ENCODE measurements at regions not wholly inside any gene's neighbourhood (a gene's known extent, or its start where the extent isn't known, plus 50 kb on each side); places are given as distances from the start of the nearest gene placed in this dataset.

- TF ChIP-seq CTCF (IDR thresholded peaks at IDR 0.05), result no peak
- H3K27me3 ChIP-seq (ENCODE audit: low read depth), result no peaks in the 10 kb centered on the region
- intact Hi-C loops (cut with DNase I), result no loop called here
- no peaks in the 10 kb centered on the region for H3K36me3 ChIP-seq
- no peaks in the 10 kb centered on the region for H3K4me1 ChIP-seq
- ATAC-seq (no peak), DNase-seq (no peak)
- no peaks in the 10 kb centered on the region for H3K9me3 ChIP-seq
- H3K4me3 ChIP-seq, result no peak overlapping the region
- no peak overlapping the region for H3K27ac ChIP-seq
These were observed 524.2 kb downstream of the IQCM start for GRCh38 chr4:149291463-149291862.

GRCh38 chr4:149280806-149281205 lies 534.8 kb downstream of the IQCM start:
- H3K9me3 ChIP-seq, result no peaks in the 10 kb centered on the region
- intact Hi-C loops (cut with DNase I), result no loop called here
- no peak for ATAC-seq
- H3K4me1 ChIP-seq, result no peaks in the 10 kb centered on the region
- no peak for TF ChIP-seq CTCF (IDR thresholded peaks at IDR 0.05)
- no peak overlapping the region for H3K4me3 ChIP-seq
- no peaks in the 10 kb centered on the region for H3K36me3 ChIP-seq
- H3K27ac ChIP-seq, result no peak overlapping the region
- DNase-seq, result no peak
- no peaks in the 10 kb centered on the region for H3K27me3 ChIP-seq (ENCODE audit: low read depth)

GRCh38 chr4:149279776-149280175 lies 535.9 kb downstream of the IQCM start:
- no peak overlapping the region for H3K27ac ChIP-seq
- H3K36me3 ChIP-seq, result no peaks in the 10 kb centered on the region
- ATAC-seq (no peak), DNase-seq (no peak)
- H3K4me3 ChIP-seq, result no peak overlapping the region
- TF ChIP-seq CTCF (IDR thresholded peaks at IDR 0.05), result no peak
- no peaks in the 10 kb centered on the region for H3K4me1 ChIP-seq
- H3K9me3 ChIP-seq, result no peaks in the 10 kb centered on the region
- intact Hi-C loops (cut with DNase I), result no loop called here
- H3K27me3 ChIP-seq (ENCODE audit: low read depth), result no peaks in the 10 kb centered on the region

- no peak for TF ChIP-seq CTCF (IDR thresholded peaks at IDR 0.05)
- ATAC-seq (no peak), DNase-seq (no peak)
- Histone ChIP-seq H3K4me1 (no peaks in the 10 kb centered on the region), H3K27ac (no peak overlapping the region), H3K9me3 (no peaks in the 10 kb centered on the region), H3K36me3 (no peaks in the 10 kb centered on the region), H3K27me3 (ENCODE audit: low read depth) (no peaks in the 10 kb centered on the region), H3K4me3 (no peak overlapping the region)
- intact Hi-C loops (cut with DNase I), result no loop called here
These were observed 536.3 kb downstream of the IQCM start for GRCh38 chr4:149279331-149279730.

- H3K4me1 ChIP-seq, result no peaks in the 10 kb centered on the region
- no peak for TF ChIP-seq CTCF (IDR thresholded peaks at IDR 0.05)
- no peaks in the 10 kb centered on the region for H3K36me3 ChIP-seq
- H3K27ac ChIP-seq, result no peak overlapping the region
- H3K9me3 ChIP-seq, result no peaks in the 10 kb centered on the region
- intact Hi-C loops (cut with DNase I), result no loop called here
- no peak for DNase-seq
- ATAC-seq, result no peak
- H3K27me3 ChIP-seq (ENCODE audit: low read depth), result no peaks in the 10 kb centered on the region
- no peak overlapping the region for H3K4me3 ChIP-seq
These were observed 537.9 kb downstream of the IQCM start for GRCh38 chr4:149277705-149278104.

- H3K27me3 ChIP-seq (ENCODE audit: low read depth), result no peaks in the 10 kb centered on the region
- H3K36me3 ChIP-seq, result no peaks in the 10 kb centered on the region
- DNase-seq (no peak), ATAC-seq (no peak)
- TF ChIP-seq CTCF (IDR thresholded peaks at IDR 0.05), result no peak
- intact Hi-C loops (cut with DNase I), result no loop called here
- H3K9me3 ChIP-seq, result no peaks in the 10 kb centered on the region
- H3K4me1 ChIP-seq, result no peaks in the 10 kb centered on the region
- H3K27ac ChIP-seq, result no peak overlapping the region
- no peak overlapping the region for H3K4me3 ChIP-seq
These were observed 545.8 kb downstream of the IQCM start for GRCh38 chr4:149269835-149270234.
